ENCODE measurements at regions not wholly inside any gene's neighbourhood (a gene's known extent, or its start where the extent isn't known, plus 50 kb on each side); places are given as distances from the start of the nearest gene placed in this dataset.

GRCh38 chr9:71383308-71383940, 262.0 kb upstream of the TRPM3 start:
- Histone ChIP-seq H3K36me3 (no peaks in the 10 kb centered on the region), H3K9me3 (no peaks in the 10 kb centered on the region), H3K27ac (no peak overlapping the region), H3K27me3 (ENCODE audit: low read depth) (no peaks in the 10 kb centered on the region), H3K4me3 (no peak overlapping the region), H3K4me1 (no peaks in the 10 kb centered on the region)
- DNase-seq: no peak
- ATAC-seq: no peak
- no peak for TF ChIP-seq CTCF (IDR thresholded peaks at IDR 0.05)
- intact Hi-C loops (cut with DNase I): no loop called here

GRCh38 chr9:71368157-71368556, 246.7 kb upstream of the TRPM3 start:
- ATAC-seq: no peak
- no peaks in the 10 kb centered on the region for H3K9me3 ChIP-seq
- no peaks in the 10 kb centered on the region for H3K36me3 ChIP-seq
- no peaks in the 10 kb centered on the region for H3K4me1 ChIP-seq
- H3K27me3 ChIP-seq (ENCODE audit: low read depth): no peaks in the 10 kb centered on the region
- no peak for DNase-seq
- no peak overlapping the region for H3K4me3 ChIP-seq
- H3K27ac ChIP-seq: no peak overlapping the region
- no peak for TF ChIP-seq CTCF (IDR thresholded peaks at IDR 0.05)
- intact Hi-C loops (cut with DNase I): no loop called here

- Histone ChIP-seq H3K9me3 (no peaks in the 10 kb centered on the region), H3K27ac (no peak overlapping the region), H3K4me1 (no peaks in the 10 kb centered on the region), H3K36me3 (no peaks in the 10 kb centered on the region), H3K27me3 (ENCODE audit: low read depth) (no peaks in the 10 kb centered on the region), H3K4me3 (no peak overlapping the region)
- TF ChIP-seq CTCF (IDR thresholded peaks at IDR 0.05): no peak
- DNase-seq (no peak), ATAC-seq (no peak)
- intact Hi-C loops (cut with DNase I): no loop called here
Measured at GRCh38 chr9:71364186-71364955, 242.9 kb upstream of the TRPM3 start.

GRCh38 chr9:71363286-71363961, 242.0 kb upstream of the TRPM3 start:
- Histone ChIP-seq H3K27me3 (ENCODE audit: low read depth) (no peaks in the 10 kb centered on the region), H3K27ac (no peak overlapping the region), H3K9me3 (no peaks in the 10 kb centered on the region), H3K4me1 (no peaks in the 10 kb centered on the region), H3K4me3 (no peak overlapping the region), H3K36me3 (no peaks in the 10 kb centered on the region)
- no peak for ATAC-seq
- intact Hi-C loops (cut with DNase I): no loop called here
- no peak for DNase-seq
- no peak for TF ChIP-seq CTCF (IDR thresholded peaks at IDR 0.05)

GRCh38 chr9:71361357-71361756, 239.9 kb upstream of the TRPM3 start:
- H3K4me1 ChIP-seq: no peaks in the 10 kb centered on the region
- H3K27me3 ChIP-seq (ENCODE audit: low read depth): no peaks in the 10 kb centered on the region
- no peaks in the 10 kb centered on the region for H3K36me3 ChIP-seq
- H3K9me3 ChIP-seq: no peaks in the 10 kb centered on the region
- no peak for TF ChIP-seq CTCF (IDR thresholded peaks at IDR 0.05)
- DNase-seq (no peak), ATAC-seq (no peak)
- intact Hi-C loops (cut with DNase I): no loop called here
- H3K27ac ChIP-seq: no peak overlapping the region
- no peak overlapping the region for H3K4me3 ChIP-seq
